IMR-90 (cell line): ENCODE measurements at regions not wholly inside any gene's neighbourhood (a gene's known extent, or its start where the extent isn't known, plus 50 kb on each side); places are given as distances from the start of the nearest gene placed in this dataset.

Experiments
- ATAC-seq: fragments of 200-7000 bp; cut with Tn5 transposase; 2 replicates; pipeline ENCODE4 v1.9.1; 2020; ENCODE audit warnings: low read depth, mild to moderate bottlenecking, moderate library complexity
- BruUV-seq: library from RNA; stranded (reverse); fragments of 400-500 nt; replicated peaks from 2 replicates; lab custom pipeline; 2021; lab: Mats Ljungman, UMichigan
- CTCF ChIA-PET: fragments of 300-600 bp; formaldehyde crosslinking; extraction: SDS; loops from one replicate; lab custom pipeline; 2021; ENCODE audit warnings: antibody characterized with exemption; lab: Yijun Ruan, JAX
- POLR2A ChIA-PET: fragments of 300-600 bp; sonication (Branson Sonifier 250); formaldehyde crosslinking; loops from one replicate; lab custom pipeline; 2022; ENCODE audit warnings: antibody characterized with exemption; ENCODE audit not compliant: unreplicated experiment; lab: Charles Lee
- DNase-seq: peaks from one replicate; pipeline ENCODE4 v3.0.0; 2013
- H2AFZ ChIP-seq: replicated peaks from 2 replicates; pipeline ENCODE3; 2013; ENCODE audit warnings: low read length, mild to moderate bottlenecking; ENCODE audit not compliant: poor library complexity
- H2AK5ac ChIP-seq: 2 replicates; pipeline ENCODE4 v1.6.1; 2013; ENCODE audit warnings: low read depth, low read length, inconsistent platforms
- H2AK9ac ChIP-seq: replicated peaks from 2 replicates; pipeline ENCODE3; 2013; ENCODE audit warnings: mild to moderate bottlenecking, low read depth, low read length, moderate library complexity; ENCODE audit not compliant: poor library complexity
- H2BK120ac ChIP-seq: 2 replicates; pipeline ENCODE4 v1.6.1; 2013; ENCODE audit warnings: low read depth, low read length, inconsistent platforms
- H2BK15ac ChIP-seq: 3 replicates; pipeline ENCODE4 v1.6.1; 2013; ENCODE audit warnings: low read depth, low read length, inconsistent platforms
- H2BK20ac ChIP-seq: 2 replicates; pipeline ENCODE4 v1.6.1; 2013; ENCODE audit warnings: low read depth, mild to moderate bottlenecking, inconsistent platforms, low read length, moderate library complexity
- H2BK5ac ChIP-seq: 2 replicates; pipeline ENCODE4 v1.6.1; 2013; ENCODE audit warnings: mild to moderate bottlenecking, low read depth, low read length, inconsistent platforms; ENCODE audit not compliant: poor library complexity, severe bottlenecking
- H3K14ac ChIP-seq: replicated peaks from 2 replicates; pipeline ENCODE4 v1.6.1; 2013; ENCODE audit warnings: low read depth, low read length, inconsistent platforms
- H3K18ac ChIP-seq: 2 replicates; pipeline ENCODE4 v1.6.1; 2013; ENCODE audit warnings: low read depth, low read length, control low read depth
- H3K23ac ChIP-seq: 2 replicates; pipeline ENCODE4 v1.6.1; 2013; ENCODE audit warnings: low read depth, low read length, inconsistent platforms
- H3K27ac ChIP-seq: 2 replicates; pipeline ENCODE4 v1.5.1; 2013; ENCODE audit warnings: mild to moderate bottlenecking, control low read depth, low read length; ENCODE audit not compliant: insufficient read depth
- H3K27me3 ChIP-seq: 2 replicates; pipeline ENCODE4 v1.6.1; 2013; ENCODE audit warnings: low read length; ENCODE audit not compliant: control insufficient read depth, insufficient read depth
- H3K36me3 ChIP-seq: 2 replicates; pipeline ENCODE4 v1.6.1; 2013; ENCODE audit warnings: low read length, mixed read lengths; ENCODE audit not compliant: control insufficient read depth, insufficient read depth
- H3K4ac ChIP-seq: 2 replicates; pipeline ENCODE4 v1.6.1; 2013; ENCODE audit warnings: low read depth, low read length, inconsistent platforms
- H3K4me1 ChIP-seq: 2 replicates; pipeline ENCODE4 v1.6.1; 2013; ENCODE audit warnings: low read length, mixed read lengths; ENCODE audit not compliant: control insufficient read depth, insufficient read depth
- H3K4me2 ChIP-seq: 2 replicates; pipeline ENCODE4 v1.6.1; 2013; ENCODE audit warnings: low read depth, mild to moderate bottlenecking, control low read depth, low read length, moderate library complexity
- H3K4me3 ChIP-seq: 2 replicates; pipeline ENCODE4 v1.5.1; 2013; ENCODE audit warnings: low read depth, mild to moderate bottlenecking, control low read depth, low read length, moderate library complexity; ENCODE audit not compliant: insufficient read depth
- H3K56ac ChIP-seq: 2 replicates; pipeline ENCODE4 v1.6.1; 2013; ENCODE audit warnings: low read length, inconsistent platforms; ENCODE audit not compliant: insufficient read depth; ENCODE audit errors: extremely low read depth
- H3K79me1 ChIP-seq, 2 experiments: 2 replicates each; pipeline ENCODE4 v1.6.1; 2013; ENCODE audit warnings: low read length in 2 of 2, inconsistent platforms in 1 of 2, low read depth in 1 of 2
- H3K9ac ChIP-seq: 2 replicates; pipeline ENCODE4 v1.6.1; 2013; ENCODE audit warnings: low read depth, low read length, control low read depth
- H3K9me1 ChIP-seq: 2 replicates; pipeline ENCODE4 v1.6.1; 2013; ENCODE audit warnings: low read length, inconsistent platforms; ENCODE audit not compliant: insufficient read depth
- H3K9me3 ChIP-seq: 2 replicates; pipeline ENCODE4 v1.6.1; 2013; ENCODE audit warnings: low read length; ENCODE audit not compliant: control insufficient read depth, insufficient read depth
- H4K20me1 ChIP-seq: 2 replicates; pipeline ENCODE4 v1.6.1; 2013; ENCODE audit warnings: low read length, inconsistent platforms; ENCODE audit not compliant: insufficient read depth
- H4K5ac ChIP-seq: 2 replicates; pipeline ENCODE4 v1.6.1; 2013; ENCODE audit warnings: mild to moderate bottlenecking, low read depth, low read length, control low read depth
- H4K8ac ChIP-seq, 2 experiments: 2 replicates each; pipeline ENCODE4 v1.6.1; 2013; ENCODE audit warnings: low read depth in 2 of 2, low read length in 2 of 2, control low read depth in 1 of 2, inconsistent platforms in 1 of 2
- H4K91ac ChIP-seq: 2 replicates; pipeline ENCODE4 v1.6.1; 2013; ENCODE audit warnings: low read depth, low read length, inconsistent platforms; ENCODE audit not compliant: insufficient read depth
- BHLHE40 ChIP-seq: fragments of 150-350 bp; IDR thresholded peaks from 2 replicates; pipeline ENCODE4 v1.6.1; 2016; ENCODE audit warnings: mild to moderate bottlenecking, low read depth, low read length
- CEBPB ChIP-seq: IDR thresholded peaks from 2 replicates; pipeline ENCODE4 v1.6.1; 2012; ENCODE audit warnings: low read depth, low read length, improper control_type of control experiment
- CHD1 ChIP-seq: IDR thresholded peaks from 2 replicates; pipeline ENCODE4 v1.6.1; 2012; ENCODE audit warnings: low read depth, low read length, improper control_type of control experiment
- FOS ChIP-seq: fragments of 150-350 bp; IDR thresholded peaks from 2 replicates; pipeline ENCODE4 v1.6.1; 2016; ENCODE audit warnings: low read depth, low read length
- MAFK ChIP-seq: IDR thresholded peaks from 2 replicates; pipeline ENCODE4 v1.6.1; 2012; ENCODE audit warnings: low read depth, low read length, improper control_type of control experiment
- MAZ ChIP-seq: IDR thresholded peaks from 2 replicates; pipeline ENCODE4 v1.6.1; 2012; ENCODE audit warnings: low read depth, mild to moderate bottlenecking, low read length, improper control_type of control experiment, moderate library complexity, borderline replicate concordance
- MXI1 ChIP-seq: IDR thresholded peaks from 2 replicates; pipeline ENCODE4 v1.6.1; 2012; ENCODE audit warnings: low read depth, mild to moderate bottlenecking, low read length, moderate library complexity, borderline replicate concordance
- NFE2L2 ChIP-seq: fragments of 150-350 bp; IDR thresholded peaks from 2 replicates; pipeline ENCODE4 v1.6.1; 2016; ENCODE audit warnings: low read depth, mild to moderate bottlenecking, low read length
- SMC3 ChIP-seq: fragments of 150-350 bp; IDR thresholded peaks from 2 replicates; pipeline ENCODE4 v1.6.1; 2016; ENCODE audit warnings: low read depth, mild to moderate bottlenecking, antibody characterized with exemption, low read length, moderate library complexity
- WGBS, 2 experiments: methylation state at CpG; one replicate each; pipeline versions ENCODE4 v1.1.5 to v1.1.7; 2013; ENCODE audit warnings: missing lambda C conversion rate in 2 of 2; ENCODE audit not compliant: insufficient read length in 1 of 2; ENCODE audit errors: extremely low coverage in 2 of 2; 5-methylcytosine and 5-hydroxymethylcytosine counted together
- dilution Hi-C: fragments of 300-500 bp; cut with HindIII; formaldehyde crosslinking; loops from one replicate; pipeline ENCODE4 v1.14.3; 2018; ENCODE audit warnings: low sequenced_read_pairs; ENCODE audit not compliant: unreplicated experiment
- in situ Hi-C: fragments of 300-500 bp; cut with MboI; formaldehyde crosslinking; loops from 3 replicates; pipeline ENCODE4 v1.14.3; 2019; ENCODE audit warnings: low sequenced_read_pairs, inconsistent platforms, mixed read lengths
- intact Hi-C: fragments of 100-400 bp; cut with micrococcal nuclease; formaldehyde crosslinking; loops from 2 replicates; pipeline ENCODE4 v1.10.0; 2022
- TF ChIP-seq, protein P1 (sequence below): conservative IDR thresholded peaks from 2 replicates; pipeline ENCODE4 v1.5.1; 2012; ENCODE audit warnings: mild to moderate bottlenecking, low read depth, low read length, improper control_type of control experiment

DNA sequence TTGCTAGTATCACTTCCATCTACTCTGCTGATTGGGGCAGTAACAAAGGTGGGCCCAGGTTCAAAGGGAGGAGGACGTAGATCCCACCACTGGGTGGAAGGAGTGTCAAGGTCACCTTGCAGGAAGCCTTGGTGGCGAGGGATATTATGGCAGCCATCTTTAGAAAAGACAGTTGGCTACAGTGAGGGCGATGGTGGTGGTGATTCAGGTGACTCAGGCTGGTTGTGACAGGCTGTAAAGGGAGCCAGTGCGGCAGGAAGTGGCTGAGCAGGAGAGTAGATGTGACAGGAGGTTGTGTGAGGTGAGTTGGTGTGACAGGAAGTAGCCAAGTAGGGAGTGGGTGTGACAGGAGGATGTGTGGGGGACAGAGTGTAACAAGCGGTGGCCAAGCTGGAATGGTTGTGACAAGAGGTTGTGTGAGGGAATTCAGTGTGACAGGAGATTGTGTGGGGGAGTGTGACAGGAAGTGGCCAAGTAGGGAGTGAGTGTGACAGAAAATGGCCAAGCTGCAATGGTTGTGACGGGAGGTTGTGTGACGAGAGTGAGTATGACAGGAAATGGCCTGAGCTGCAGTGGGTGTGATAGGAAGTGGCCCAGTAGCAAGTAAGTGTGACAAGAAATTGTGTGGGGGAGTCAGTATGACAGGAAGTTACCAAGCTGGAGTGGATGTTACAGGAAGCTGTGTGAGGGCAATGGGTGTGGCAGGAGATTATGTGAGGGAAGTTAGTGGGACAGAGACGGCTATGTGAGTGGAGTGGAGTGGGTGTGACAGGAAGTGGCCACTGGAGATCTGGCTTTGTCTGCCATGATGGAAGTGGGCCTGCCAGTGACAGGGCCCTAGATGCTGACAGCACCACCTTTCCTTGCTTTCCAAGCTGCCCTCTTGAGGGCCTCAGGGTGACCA lies 136.5 kb upstream of the MYL2 start:
- Histone ChIP-seq H3K9ac (no peak overlapping the region), H2BK5ac (no peak overlapping the region), H2AFZ (peak overlapping the region; percentile 54), H4K5ac (no peak overlapping the region), H3K36me3 (no peaks in the 10 kb centered on the region), H3K14ac (no peak overlapping the region), H4K8ac (no peak overlapping the region), H4K20me1 (no peaks in the 10 kb centered on the region), H4K91ac (no peak overlapping the region), H2BK15ac (no peak overlapping the region), H3K4me1 (no peaks in the 10 kb centered on the region), H3K18ac (no peak overlapping the region), H3K9me1 (no peaks in the 10 kb centered on the region), H3K9me3 (no peaks in the 10 kb centered on the region), H2BK20ac (no peak overlapping the region), H3K23ac (no peak overlapping the region), H3K4ac (no peak overlapping the region), H3K4me2 (no peak overlapping the region), H3K27me3 (no peaks in the 10 kb centered on the region; the same call in 1 of the 2 replicates), H3K4me3 (no peak overlapping the region), H3K56ac (no peak overlapping the region), H2BK120ac (no peak overlapping the region), H3K79me1 (no peaks in the 10 kb centered on the region), H2AK9ac (no peak overlapping the region), H3K27ac (no peak overlapping the region), H2AK5ac (no peak overlapping the region)
- no peak for TF ChIP-seq NFE2L2
- no peak for TF ChIP-seq SMC3
- no peak for TF ChIP-seq CEBPB
- TF ChIP-seq FOS = no peak
- no peak for TF ChIP-seq BHLHE40
- TF ChIP-seq, protein P1, sequence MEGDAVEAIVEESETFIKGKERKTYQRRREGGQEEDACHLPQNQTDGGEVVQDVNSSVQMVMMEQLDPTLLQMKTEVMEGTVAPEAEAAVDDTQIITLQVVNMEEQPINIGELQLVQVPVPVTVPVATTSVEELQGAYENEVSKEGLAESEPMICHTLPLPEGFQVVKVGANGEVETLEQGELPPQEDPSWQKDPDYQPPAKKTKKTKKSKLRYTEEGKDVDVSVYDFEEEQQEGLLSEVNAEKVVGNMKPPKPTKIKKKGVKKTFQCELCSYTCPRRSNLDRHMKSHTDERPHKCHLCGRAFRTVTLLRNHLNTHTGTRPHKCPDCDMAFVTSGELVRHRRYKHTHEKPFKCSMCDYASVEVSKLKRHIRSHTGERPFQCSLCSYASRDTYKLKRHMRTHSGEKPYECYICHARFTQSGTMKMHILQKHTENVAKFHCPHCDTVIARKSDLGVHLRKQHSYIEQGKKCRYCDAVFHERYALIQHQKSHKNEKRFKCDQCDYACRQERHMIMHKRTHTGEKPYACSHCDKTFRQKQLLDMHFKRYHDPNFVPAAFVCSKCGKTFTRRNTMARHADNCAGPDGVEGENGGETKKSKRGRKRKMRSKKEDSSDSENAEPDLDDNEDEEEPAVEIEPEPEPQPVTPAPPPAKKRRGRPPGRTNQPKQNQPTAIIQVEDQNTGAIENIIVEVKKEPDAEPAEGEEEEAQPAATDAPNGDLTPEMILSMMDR = no peak
- no peak for TF ChIP-seq CHD1
- TF ChIP-seq MXI1 = no peak
- no peak for TF ChIP-seq MAZ
- no peak for TF ChIP-seq MAFK
- in situ Hi-C loops (no loop called here), intact Hi-C loops (no loop called here), dilution Hi-C loops (no loop called here)
- ChIA-PET POLR2A (no interaction called here), CTCF (no interaction called here)
- 44% methylated on average over 7 of the region's 8 CpGs; no CpG with 5 or more reads in 1 of the 2 experiments for WGBS, 2 experiments
- DNase-seq = no peak
- ATAC-seq = no peak
- no TSS peak for BruUV-seq
